CD14-positive monocyte (primary cell): ENCODE measurements at regions not wholly inside any gene's neighbourhood (a gene's known extent, or its start where the extent isn't known, plus 50 kb on each side); places are given as distances from the start of the nearest gene placed in this dataset.

Source experiments
- DNase-seq, 3 donors: peaks; one replicate each; pipeline ENCODE4 v3.0.0-alpha.2; 2011 to 2022
- H2AFZ ChIP-seq: 2 replicates; pipeline ENCODE4 v1.6.0; 2012; ENCODE audit warnings: mild to moderate bottlenecking, low read depth, low read length, inconsistent platforms; ENCODE audit not compliant: insufficient read depth, poor library complexity, severe bottlenecking
- H3K27ac ChIP-seq, 2 donors: 1 replicate in 1 of 2; 2 replicates in 1 of 2; pipeline ENCODE4 v1.5.1; 2012 to 2013; ENCODE audit warnings: low read length in 2 of 2, control low read depth in 1 of 2, inconsistent platforms in 1 of 2, low read depth in 1 of 2, mild to moderate bottlenecking in 1 of 2
- H3K27me3 ChIP-seq, 2 donors: one replicate each; pipeline versions ENCODE4 v1.6.0 to v1.6.1; 2011 to 2013; ENCODE audit warnings: low read length in 2 of 2; ENCODE audit not compliant: control insufficient read depth in 2 of 2, insufficient read depth in 2 of 2
- H3K36me3 ChIP-seq, 2 donors: replicated peaks in 1 of 2; 1 replicate in 1 of 2; 2 replicates in 1 of 2; pipeline versions ENCODE4 v1.5.1 to v1.6.1; 2012 to 2013; ENCODE audit warnings: low read length in 2 of 2, control low read depth in 1 of 2, inconsistent platforms in 1 of 2, mild to moderate bottlenecking in 1 of 2; ENCODE audit not compliant: insufficient read depth in 2 of 2, control insufficient read depth in 1 of 2
- H3K4me1 ChIP-seq, 2 donors: 1 replicate in 1 of 2; 2 replicates in 1 of 2; pipeline versions ENCODE4 v1.5.1 to v1.6.1; 2012 to 2013; ENCODE audit warnings: low read length in 2 of 2, control low read depth in 1 of 2, inconsistent platforms in 1 of 2, mild to moderate bottlenecking in 1 of 2, moderate library complexity in 1 of 2; ENCODE audit not compliant: insufficient read depth in 2 of 2, control insufficient read depth in 1 of 2
- H3K4me2 ChIP-seq: replicated peaks from 2 replicates; pipeline ENCODE3; 2012; ENCODE audit warnings: low read length, moderate library complexity, mild to moderate bottlenecking; ENCODE audit not compliant: poor library complexity, severe bottlenecking; ENCODE audit errors: extremely low read depth
- H3K4me3 ChIP-seq, 3 experiments: fragments of 200-600 bp in 1 of 3; sonication (generic) in 1 of 3; replicated peaks in 1 of 3; 1 replicate in 2 of 3; 2 replicates in 1 of 3; pipeline ENCODE4 v1.5.1; 2011 to 2013; ENCODE audit warnings: low read length in 3 of 3, mild to moderate bottlenecking in 3 of 3, control low read depth in 2 of 3, low read depth in 2 of 3, inconsistent platforms in 1 of 3, moderate library complexity in 1 of 3
- H3K79me2 ChIP-seq: 2 replicates; pipeline ENCODE4 v1.6.0; 2012; ENCODE audit warnings: mild to moderate bottlenecking, control low read depth, inconsistent platforms, low read length, moderate library complexity; ENCODE audit not compliant: insufficient read depth
- H3K9ac ChIP-seq: 2 replicates; pipeline ENCODE4 v1.6.0; 2017; ENCODE audit warnings: low read length, mild to moderate bottlenecking; ENCODE audit not compliant: insufficient read depth, poor library complexity, severe bottlenecking
- H3K9me3 ChIP-seq, 2 donors: replicated peaks in 1 of 2; 1 replicate in 1 of 2; 2 replicates in 1 of 2; pipeline versions ENCODE4 v1.5.1 to v1.6.1; 2012 to 2013; ENCODE audit warnings: low read length in 2 of 2, control low read depth in 1 of 2; ENCODE audit not compliant: control insufficient read depth in 1 of 2, insufficient read depth in 1 of 2
- H4K20me1 ChIP-seq: 2 replicates; pipeline ENCODE4 v1.6.0; 2012; ENCODE audit warnings: mild to moderate bottlenecking, low read length, control low read depth, moderate library complexity; ENCODE audit not compliant: insufficient read depth
- H3K27ac Mint-ChIP-seq, 7 donors: one replicate each; pipeline ENCODE4 v1.8.0; 2020; ENCODE audit warnings: mild to moderate bottlenecking in 7 of 7, mixed read lengths in 7 of 7, moderate library complexity in 6 of 7, inconsistent platforms in 2 of 7
- H3K27me3 Mint-ChIP-seq, 3 donors: one replicate each; pipeline ENCODE4 v1.8.0; 2021 to 2022; ENCODE audit warnings: low read depth in 3 of 3, mild to moderate bottlenecking in 3 of 3, mixed read lengths in 3 of 3, moderate library complexity in 3 of 3, inconsistent platforms in 1 of 3
- H3K36me3 Mint-ChIP-seq, 2 donors: one replicate each; pipeline ENCODE4 v1.8.0; 2020; ENCODE audit warnings: mixed read lengths in 2 of 2, inconsistent platforms in 1 of 2, mild to moderate bottlenecking in 1 of 2
- H3K4me1 Mint-ChIP-seq: one replicate; pipeline ENCODE4 v1.8.0; 2020; ENCODE audit warnings: mild to moderate bottlenecking, mixed read lengths
- H3K4me3 Mint-ChIP-seq, 2 donors: one replicate each; pipeline ENCODE4 v1.8.0; 2020; ENCODE audit warnings: mild to moderate bottlenecking in 2 of 2, mixed read lengths in 2 of 2, moderate library complexity in 1 of 2
- H3K9me3 Mint-ChIP-seq, 7 donors: one replicate each; pipeline ENCODE4 v1.8.0; 2020 to 2022; ENCODE audit warnings: mixed read lengths in 7 of 7, mild to moderate bottlenecking in 6 of 7, moderate library complexity in 6 of 7, inconsistent platforms in 2 of 7
- CTCF ChIP-seq: fragments of 200-600 bp; IDR thresholded peaks from one replicate; pipeline ENCODE4 v1.8.0; 2022; ENCODE audit warnings: antibody characterized with exemption, mild to moderate bottlenecking
- WGBS: methylation state at CpG from one replicate; pipeline ENCODE4 v1.1.5; 2013; ENCODE audit warnings: missing lambda C conversion rate; ENCODE audit not compliant: insufficient coverage; 5-methylcytosine and 5-hydroxymethylcytosine counted together
- intact Hi-C, 2 donors: fragments of 100-400 bp; cut with micrococcal nuclease; formaldehyde crosslinking; loops; one replicate each; pipeline versions ENCODE4 v1.15.0 to v1.15.1; 2023

DNA sequence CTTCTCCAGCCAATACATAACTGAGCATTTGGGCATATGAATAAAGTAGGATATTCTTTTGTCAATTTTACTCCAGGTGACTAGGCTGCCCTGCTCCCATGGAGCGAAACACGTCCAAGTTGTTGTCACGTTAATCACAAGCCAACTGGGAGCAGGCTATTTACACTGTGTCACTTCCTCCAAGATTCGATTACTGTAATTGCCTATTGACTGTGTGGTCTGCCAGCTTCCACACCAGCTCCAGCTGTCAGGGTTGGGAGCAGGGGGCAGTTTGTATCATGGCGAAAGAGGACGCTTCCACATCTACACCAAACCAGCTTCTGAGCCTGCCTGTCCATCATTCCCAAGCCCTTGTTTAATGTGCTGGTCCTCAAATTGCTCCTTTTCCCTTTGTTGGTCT, 89.2 kb upstream of the RORA start:
- Mint-ChIP-seq H3K4me3 (no peak overlapping the region), H3K9me3 (peaks cover 5 to 18% (median 6%) of the 10 kb centered on the region in 7 donors), H3K27ac (no peak overlapping the region), H3K4me1 (no peaks in the 10 kb centered on the region), H3K27me3 (peaks cover under 1 to 2% (median 2%) of the 10 kb centered on the region in 3 donors), H3K36me3 (no peaks in the 10 kb centered on the region)
- no peak overlapping the region for H3K9ac ChIP-seq
- intact Hi-C loops = no loop called here
- 81% methylated on average over 3 of the region's 6 CpGs for WGBS
- no peaks in the 10 kb centered on the region for H3K36me3 ChIP-seq
- H3K4me1 ChIP-seq = no peaks in the 10 kb centered on the region
- no peak overlapping the region for H3K27ac ChIP-seq
- H3K4me3 ChIP-seq = no peak overlapping the region
- DNase-seq = no peak
- no peaks in the 10 kb centered on the region for H3K79me2 ChIP-seq
- H3K27me3 ChIP-seq = no peaks in the 10 kb centered on the region
- H2AFZ ChIP-seq = no peak overlapping the region
- H3K9me3 ChIP-seq = peaks cover 0 to 6% of the 10 kb centered on the region in 2 donors
- no peak for TF ChIP-seq CTCF
- no peak overlapping the region for H3K4me2 ChIP-seq
- H4K20me1 ChIP-seq = no peaks in the 10 kb centered on the region

GRCh38 chr15:61315471-61315870, 86.4 kb upstream of the RORA start:
- H3K27ac ChIP-seq = no peak overlapping the region
- DNase-seq = no peak
- Mint-ChIP-seq H3K36me3 (no peaks in the 10 kb centered on the region), H3K4me3 (no peak overlapping the region), H3K27ac (no peak overlapping the region), H3K4me1 (no peaks in the 10 kb centered on the region), H3K9me3 (peaks cover 2 to 14% (median 9%) of the 10 kb centered on the region in 7 donors), H3K27me3 (peaks cover 0 to 2% (median 0%) of the 10 kb centered on the region in 3 donors)
- no peak overlapping the region for H3K9ac ChIP-seq
- H3K27me3 ChIP-seq = no peaks in the 10 kb centered on the region
- no peaks in the 10 kb centered on the region for H3K79me2 ChIP-seq
- peaks cover 0 to 5% of the 10 kb centered on the region in 2 donors for H3K9me3 ChIP-seq
- H4K20me1 ChIP-seq = no peaks in the 10 kb centered on the region
- no peak overlapping the region for H3K4me2 ChIP-seq
- no peak for TF ChIP-seq CTCF
- H2AFZ ChIP-seq = no peak overlapping the region
- intact Hi-C loops = no loop called here
- H3K36me3 ChIP-seq = no peaks in the 10 kb centered on the region
- H3K4me3 ChIP-seq = no peak overlapping the region
- H3K4me1 ChIP-seq = no peaks in the 10 kb centered on the region
- WGBS = 82% methylated on average over 5 of the region's 6 CpGs
